ENCODE measurements at regions not wholly inside any gene's neighbourhood (a gene's known extent, or its start where the extent isn't known, plus 50 kb on each side); places are given as distances from the start of the nearest gene placed in this dataset.

GRCh38 chrX:10795721-10796120, 175.3 kb upstream of the MID1 start:
- in situ Hi-C loops (cut with HindIII; ENCODE audit: low sequenced_read_pairs), result no loop called here
- H3K4me3 ChIP-seq (ENCODE audit: low read depth, low read length), result no peak overlapping the region
- TF ChIP-seq CTCF (IDR thresholded peaks at IDR 0.05; ENCODE audit: low read depth, low read length, missing control alignments), result no peak
- no peak for DNase-seq (ENCODE audit: low read depth)

GRCh38 chrX:10797466-10797865, 177.1 kb upstream of the MID1 start:
- DNase-seq (ENCODE audit: low read depth), result no peak
- in situ Hi-C loops (cut with HindIII; ENCODE audit: low sequenced_read_pairs), result no loop called here
- H3K4me3 ChIP-seq (ENCODE audit: low read depth, low read length), result no peak overlapping the region
- no peak for TF ChIP-seq CTCF (IDR thresholded peaks at IDR 0.05; ENCODE audit: low read depth, low read length, missing control alignments)

GRCh38 chrX:10798041-10798440, 177.7 kb upstream of the MID1 start:
- TF ChIP-seq CTCF (IDR thresholded peaks at IDR 0.05; ENCODE audit: low read depth, low read length, missing control alignments), result no peak
- DNase-seq (ENCODE audit: low read depth), result no peak
- in situ Hi-C loops (cut with HindIII; ENCODE audit: low sequenced_read_pairs), result no loop called here

GRCh38 chrX:10800796-10801195, 180.4 kb upstream of the MID1 start:
- no peak overlapping the region for H3K4me3 ChIP-seq (ENCODE audit: low read depth, low read length)
- in situ Hi-C loops (cut with HindIII; ENCODE audit: low sequenced_read_pairs), result no loop called here
- no peak for TF ChIP-seq CTCF (IDR thresholded peaks at IDR 0.05; ENCODE audit: low read depth, low read length, missing control alignments)
- DNase-seq (ENCODE audit: low read depth), result no peak

More at GRCh38 chrX:10798041-10798440, 177.7 kb upstream of the MID1 start:
- no peak overlapping the region for H3K4me3 ChIP-seq (ENCODE audit: low read depth, low read length)

- no peak for TF ChIP-seq CTCF (IDR thresholded peaks at IDR 0.05; ENCODE audit: low read depth, low read length, missing control alignments)
- in situ Hi-C loops (cut with HindIII; ENCODE audit: low sequenced_read_pairs), result no loop called here
- no peak for DNase-seq (ENCODE audit: low read depth)
Observed at GRCh38 chrX:10811111-10811510, 190.7 kb upstream of the MID1 start.

GRCh38 chrX:10813761-10814160, 193.4 kb upstream of the MID1 start:
- no peak overlapping the region for H3K4me3 ChIP-seq (ENCODE audit: low read depth, low read length)
- in situ Hi-C loops (cut with HindIII; ENCODE audit: low sequenced_read_pairs), result no loop called here
- no peak for TF ChIP-seq CTCF (IDR thresholded peaks at IDR 0.05; ENCODE audit: low read depth, low read length, missing control alignments)
- no peak for DNase-seq (ENCODE audit: low read depth)

More at GRCh38 chrX:10811111-10811510, 190.7 kb upstream of the MID1 start:
- no peak overlapping the region for H3K4me3 ChIP-seq (ENCODE audit: low read depth, low read length)

DNA sequence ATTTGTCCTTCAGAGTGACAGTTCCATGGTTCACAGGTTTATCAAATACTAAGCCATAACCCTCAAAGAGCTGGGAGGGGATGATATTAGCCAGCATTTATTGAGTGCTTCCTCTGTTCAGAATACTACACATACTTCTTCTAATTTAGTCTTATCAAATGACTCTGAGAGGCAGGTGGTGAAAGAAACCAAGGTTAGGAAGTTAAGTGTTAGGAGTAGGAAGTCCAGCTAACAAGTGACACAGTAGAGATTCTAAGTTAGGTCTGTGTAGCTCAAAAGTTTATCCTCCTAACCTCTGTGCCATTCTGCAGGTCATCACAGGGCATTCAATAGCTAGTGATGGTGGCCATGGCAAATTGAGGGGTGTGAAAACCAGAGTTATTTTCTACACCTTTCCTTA, 198.3 kb upstream of the MID1 start:
- in situ Hi-C loops (cut with HindIII; ENCODE audit: low sequenced_read_pairs), result no loop called here
- DNase-seq (ENCODE audit: low read depth), result no peak
- TF ChIP-seq CTCF (IDR thresholded peaks at IDR 0.05; ENCODE audit: low read depth, low read length, missing control alignments), result no peak

More for the DNA sequence above, 198.3 kb upstream of the MID1 start:
- H3K4me3 ChIP-seq (ENCODE audit: low read depth, low read length), result no peak overlapping the region

Measured in astrocyte of the cerebellum (primary cell).